ENCODE measurements at regions not wholly inside any gene's neighbourhood (a gene's known extent, or its start where the extent isn't known, plus 50 kb on each side); places are given as distances from the start of the nearest gene placed in this dataset.
"Not testable (repeated sequence)": the region's sequence is repeated elsewhere in the genome, so short reads cannot be mapped to it uniquely, and the experiment has no call there.

DNA sequence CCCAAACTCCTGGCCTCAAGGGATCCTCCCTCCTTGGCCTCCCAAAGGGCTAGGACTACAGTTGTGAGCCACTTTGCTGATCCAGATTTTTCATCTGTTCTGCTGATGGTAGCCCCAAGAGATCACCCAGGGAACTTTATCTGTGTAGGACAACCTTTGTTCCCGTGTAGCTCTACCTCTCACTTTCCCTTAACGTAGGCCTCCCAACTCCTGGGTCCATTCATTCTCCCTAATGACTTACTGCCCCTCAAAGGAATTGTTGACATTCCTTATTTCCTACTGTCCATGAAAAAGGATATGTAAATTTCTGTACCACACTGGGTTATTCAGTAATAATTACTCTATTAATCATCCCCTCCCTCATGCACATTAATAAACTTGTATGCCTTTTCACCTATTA is 51.0 kb upstream of the PHF24 start:
- DNase-seq = no peak

- DNase-seq = peak; percentile 85
These were observed 58.4 kb upstream of the PHF24 start for GRCh38 chr9:34899535-34900158.

- DNase-seq = no peak
These were observed 59.2 kb upstream of the PHF24 start for GRCh38 chr9:34898846-34899245.

DNA sequence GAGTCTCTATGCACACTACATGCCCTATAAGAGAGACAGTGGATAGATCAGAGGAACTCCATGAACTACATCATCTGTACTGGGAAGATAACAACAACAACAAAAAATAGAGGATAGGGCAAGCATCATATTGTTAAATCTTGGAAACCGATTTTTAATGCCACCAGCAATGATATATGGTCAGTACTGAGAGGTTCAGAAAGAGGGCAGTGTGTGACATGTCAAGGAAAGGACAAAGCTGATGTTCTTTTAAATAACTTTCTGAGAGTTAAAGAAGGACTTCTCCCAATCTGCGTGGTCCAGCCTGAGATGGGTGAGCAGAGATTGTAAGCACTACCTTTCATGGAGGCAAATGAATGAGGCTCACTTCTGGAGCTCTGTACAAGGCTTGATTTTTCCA is 62.0 kb upstream of the PHF24 start:
- no peak for DNase-seq

GRCh38 chr9:34892886-34893285 is 65.2 kb upstream of the PHF24 start:
- no peak for DNase-seq

DNA sequence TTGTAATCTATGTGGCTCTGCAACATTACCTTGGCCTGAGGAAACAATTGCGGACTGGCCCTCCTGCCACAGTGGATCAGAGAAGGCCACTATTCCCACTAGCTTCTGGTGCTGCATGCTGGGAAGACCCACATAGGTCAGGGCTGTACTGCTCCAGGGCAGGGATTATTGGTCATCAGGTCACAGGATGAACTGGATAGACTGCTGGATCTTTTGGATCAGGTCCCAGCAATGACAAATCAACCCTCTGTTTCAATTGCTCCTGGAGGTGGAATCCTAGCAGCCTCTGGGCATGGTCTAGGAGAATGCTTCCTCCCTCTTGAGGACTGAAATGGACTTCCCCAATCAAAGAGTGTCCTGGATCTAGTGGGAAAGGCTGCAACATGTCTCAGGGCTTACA is 66.7 kb upstream of the PHF24 start:
- DNase-seq = no peak

- DNase-seq = no peak
These were observed 70.2 kb upstream of the PHF24 start for GRCh38 chr9:34887841-34888240.

DNA sequence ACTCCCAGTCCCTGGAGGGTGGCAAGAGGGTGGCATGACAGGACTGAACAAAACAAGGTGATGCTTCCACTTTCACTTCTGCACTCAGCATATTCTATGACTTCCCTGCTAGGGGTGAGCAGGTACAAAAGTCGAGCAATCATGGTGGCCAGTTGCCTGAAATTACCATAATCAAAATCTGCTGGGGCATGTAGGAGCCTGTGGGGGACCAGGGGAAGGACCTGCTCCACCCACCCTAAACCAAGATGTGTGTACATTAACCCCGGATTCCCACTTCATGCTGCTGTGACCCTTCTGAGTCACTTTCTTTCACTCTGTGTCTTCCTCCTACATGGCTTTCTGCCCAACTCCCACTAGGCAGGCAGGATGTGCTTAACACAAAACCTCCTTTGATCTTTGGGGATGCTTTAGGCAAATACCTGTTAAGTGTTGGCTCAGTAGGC is 73.3 kb upstream of the PHF24 start:
- DNase-seq = no peak

GRCh38 chr9:34876096-34876495 is 82.0 kb upstream of the PHF24 start:
- DNase-seq = no peak

GRCh38 chr9:34869390-34869789 is 88.7 kb upstream of the PHF24 start:
- no peak for DNase-seq

DNA sequence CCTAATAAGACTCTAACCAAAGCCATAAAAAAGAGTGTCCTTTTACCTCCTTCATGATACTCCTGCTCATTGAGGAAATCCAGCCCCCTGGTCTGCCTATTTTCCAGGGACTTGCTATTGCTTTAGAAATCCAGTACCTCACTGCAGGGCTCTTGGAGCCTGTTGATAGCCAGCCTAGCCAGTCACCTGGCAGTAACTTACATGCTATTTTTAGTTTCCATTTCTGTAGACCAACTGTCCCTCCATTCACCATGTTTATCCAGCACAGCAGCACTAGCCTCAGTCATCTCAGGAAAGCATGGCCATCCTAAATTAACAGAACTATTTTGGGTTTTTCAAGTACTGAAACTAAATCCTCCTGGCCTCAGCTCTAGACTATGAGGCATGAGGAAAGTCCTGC is 91.5 kb upstream of the PHF24 start:
- no peak for DNase-seq

- no peak for DNase-seq
These were observed 94.7 kb upstream of the PHF24 start for GRCh38 chr9:34863426-34863825.

DNA sequence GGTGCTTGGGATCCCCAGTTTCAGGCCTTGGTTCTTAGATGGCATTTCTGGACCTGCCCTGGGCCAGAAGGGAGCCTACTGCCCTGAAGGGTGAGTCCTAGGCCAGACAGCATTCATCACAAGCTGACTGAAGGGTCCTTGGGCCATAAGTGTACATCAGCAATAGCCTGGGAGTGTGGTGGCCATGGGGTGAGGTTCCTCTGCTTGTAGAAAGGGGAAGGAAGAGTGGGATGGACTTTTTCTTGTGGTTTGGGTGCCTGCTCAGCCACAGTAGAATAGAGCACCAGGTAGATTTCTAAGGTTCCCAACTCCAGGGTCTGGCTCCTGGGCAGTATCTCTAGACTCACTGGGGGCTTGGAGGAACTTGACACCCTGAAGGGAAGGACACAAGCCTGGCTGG is 95.2 kb upstream of the PHF24 start:
- DNase-seq = no peak

DNA sequence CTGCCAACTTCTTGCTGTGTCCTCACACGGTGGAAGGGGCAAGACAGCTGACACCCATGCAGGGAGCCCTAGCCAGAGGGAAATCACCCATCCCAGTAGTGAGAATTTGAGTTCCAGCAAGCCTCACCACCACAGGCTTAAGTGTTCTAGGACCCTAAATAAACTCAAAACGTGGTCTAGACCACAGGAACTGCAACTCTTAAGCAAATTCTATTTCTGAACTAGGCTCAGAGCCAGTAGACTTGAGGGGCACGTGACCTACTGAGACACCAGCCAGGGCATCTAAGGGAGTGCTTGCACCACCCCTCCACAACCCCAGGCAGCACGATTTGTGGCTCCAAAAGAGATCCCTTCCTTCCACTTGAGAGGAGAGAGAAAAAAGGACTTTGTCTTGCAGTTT is 96.0 kb upstream of the PHF24 start:
- DNase-seq = no peak

GRCh38 chr9:34855016-34855415 is 103.1 kb upstream of the PHF24 start:
- DNase-seq = not testable (repeated sequence)

- DNase-seq = no peak
These were observed 120.1 kb upstream of the CCL21 start for GRCh38 chr9:34830068-34830467.

DNA sequence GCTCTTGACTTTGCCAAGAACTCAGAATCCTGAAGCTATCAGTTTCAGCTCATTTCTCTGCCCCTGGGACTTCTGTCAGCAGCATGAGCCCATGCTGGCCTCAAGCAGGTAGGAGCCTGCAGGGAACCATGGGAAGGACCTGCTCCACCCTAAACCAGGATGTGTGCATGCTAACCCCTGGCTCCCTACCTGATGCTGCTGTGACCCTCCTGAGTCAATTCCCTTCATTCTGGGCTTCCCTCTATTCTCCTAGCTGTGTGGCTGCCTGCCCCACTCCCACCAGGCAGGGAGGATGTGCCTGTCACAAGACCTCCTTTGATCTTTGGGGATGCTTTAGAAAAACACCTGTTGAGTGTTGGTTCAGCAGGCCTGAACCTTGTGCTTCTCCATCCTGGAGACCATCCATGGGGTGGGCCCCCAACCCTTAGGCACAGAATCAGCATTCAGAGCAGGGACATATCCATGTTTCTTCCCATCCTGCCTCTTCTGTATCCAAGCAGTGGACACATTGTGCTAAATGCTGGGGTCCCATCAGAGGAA is 117.1 kb upstream of the CCL21 start:
- no peak for DNase-seq

DNA sequence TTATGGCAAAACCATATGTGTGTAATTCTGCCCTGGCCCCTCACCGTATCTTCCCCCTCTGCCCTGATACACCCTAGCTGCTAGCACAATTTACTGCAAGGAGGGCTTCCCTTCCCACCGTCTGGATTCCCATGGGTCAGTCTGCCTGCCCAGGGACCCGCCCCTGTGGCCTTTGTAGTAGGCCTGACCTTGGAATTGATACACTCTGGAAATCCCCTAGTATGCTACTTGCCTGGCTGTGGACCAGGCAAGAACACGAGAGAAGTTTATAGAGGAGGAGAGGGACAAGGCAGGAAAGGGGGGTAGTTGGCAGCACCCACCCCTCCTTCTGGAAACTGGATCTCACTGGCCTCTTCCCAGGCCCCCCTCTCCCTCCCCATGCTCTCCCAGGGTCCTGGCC is 115.8 kb upstream of the CCL21 start:
- no peak for DNase-seq

GRCh38 chr9:34823778-34824177 is 113.8 kb upstream of the CCL21 start:
- DNase-seq = no peak

- DNase-seq = no peak
These were observed 100.2 kb upstream of the CCL21 start for GRCh38 chr9:34810187-34810524.

- no peak for DNase-seq
These were observed 99.7 kb upstream of the CCL21 start for GRCh38 chr9:34809504-34810186.

GRCh38 chr9:34802916-34803315 is 93.0 kb upstream of the CCL21 start:
- DNase-seq = no peak

DNA sequence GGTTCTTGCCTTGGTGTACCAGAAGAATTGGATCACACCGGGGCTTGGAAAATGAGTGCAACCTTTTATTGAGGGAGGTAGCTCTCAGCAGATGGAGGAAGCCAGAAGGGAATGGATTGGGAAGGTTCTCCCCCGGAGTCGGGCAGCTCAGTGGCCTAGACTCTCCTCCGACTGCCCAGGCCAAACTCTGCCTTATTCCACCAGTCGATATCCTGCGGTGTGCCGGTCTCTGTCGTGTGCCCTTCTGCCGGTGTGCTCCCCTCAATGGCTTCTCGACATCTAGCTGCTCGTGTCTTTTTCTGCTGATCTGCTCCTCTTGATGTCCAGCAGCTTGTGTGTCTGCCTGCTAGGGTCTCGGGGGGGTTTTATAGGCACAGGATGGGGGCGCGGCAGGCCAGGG is 87.4 kb upstream of the CCL21 start:
- DNase-seq = no peak

GRCh38 chr9:34796924-34797323 is 87.0 kb upstream of the CCL21 start:
- no peak for DNase-seq

DNA sequence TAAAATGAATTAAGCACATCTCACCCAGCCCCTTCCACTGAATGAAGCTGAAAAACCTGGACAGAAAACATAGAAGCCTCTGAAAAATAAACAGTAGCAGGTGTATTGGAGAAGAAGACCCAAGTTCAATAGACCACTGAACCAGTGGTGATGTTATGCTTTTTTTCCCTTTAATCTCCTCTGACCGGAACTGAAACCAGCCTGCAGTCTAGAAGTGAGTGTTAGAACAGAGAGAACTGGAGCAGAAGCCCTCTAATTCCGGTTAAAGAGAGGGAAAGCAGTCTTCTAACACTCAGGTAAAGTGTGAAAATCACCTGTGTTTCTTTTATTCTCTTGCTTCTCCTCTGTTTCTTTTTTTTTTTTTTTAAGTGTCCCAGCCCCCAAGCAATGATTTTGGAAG is 83.5 kb upstream of the CCL21 start:
- no peak for DNase-seq
